ENCODE measurements at regions not wholly inside any gene's neighbourhood (a gene's known extent, or its start where the extent isn't known, plus 50 kb on each side); places are given as distances from the start of the nearest gene placed in this dataset.

DNA sequence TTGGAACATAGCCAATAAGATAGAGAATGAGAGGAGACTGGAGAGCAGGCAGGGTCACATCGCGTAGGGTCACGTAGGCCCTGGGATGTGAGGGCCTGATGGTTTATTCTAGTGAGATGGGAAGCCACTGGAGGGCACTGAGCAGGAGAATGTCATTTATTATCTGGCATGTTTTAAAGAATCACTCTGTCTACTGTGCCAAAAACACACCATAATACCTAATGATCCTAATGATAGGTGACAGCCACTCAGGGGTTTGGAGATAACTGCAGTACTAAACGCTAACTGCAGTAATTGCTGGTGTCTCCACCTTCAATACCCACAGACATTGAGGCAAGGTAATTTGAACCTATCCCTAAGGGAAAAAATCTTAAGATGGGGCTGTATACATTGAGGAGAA is 185.4 kb downstream of the TTLL7 start:
- DNase-seq: no peak

DNA sequence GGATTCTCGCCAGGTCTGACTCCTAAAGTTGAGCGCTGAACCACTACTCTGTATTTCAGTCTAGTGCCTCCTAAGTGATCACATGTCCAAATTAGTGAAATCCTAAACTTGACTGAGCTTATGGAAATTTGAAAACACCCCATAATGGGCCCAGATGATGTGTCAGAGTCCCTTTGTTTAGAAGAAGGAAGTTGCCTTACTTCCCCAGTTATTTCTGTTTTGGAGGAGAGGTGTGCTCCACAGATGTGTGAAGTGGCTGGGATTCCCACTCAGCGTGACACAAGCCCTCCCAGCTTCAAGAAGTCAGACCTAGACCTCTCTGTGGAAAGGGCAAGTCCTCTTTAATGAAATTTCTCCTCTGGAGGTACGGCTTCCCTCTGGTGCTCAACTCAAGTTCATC is 188.8 kb downstream of the TTLL7 start:
- no peak for DNase-seq

DNA sequence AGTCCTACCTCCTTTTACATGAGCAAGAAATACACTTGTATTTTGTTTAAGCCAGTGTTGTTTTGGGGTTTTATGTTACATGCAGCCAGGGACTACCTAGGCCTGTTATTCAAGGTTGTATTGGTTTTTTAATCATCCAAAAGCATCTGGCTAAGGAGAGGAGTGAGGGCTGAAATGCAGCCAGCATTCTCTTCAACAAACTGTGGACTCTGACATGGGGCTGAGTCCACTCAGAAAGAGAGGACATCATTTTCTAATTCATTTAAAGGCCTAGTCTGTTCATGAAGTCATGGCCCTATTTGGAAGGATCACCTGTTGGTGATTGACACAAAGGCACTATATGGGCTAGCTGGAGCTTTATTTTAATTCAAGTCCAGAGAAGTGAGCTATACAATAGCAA is 190.4 kb downstream of the TTLL7 start:
- no peak for DNase-seq

DNA sequence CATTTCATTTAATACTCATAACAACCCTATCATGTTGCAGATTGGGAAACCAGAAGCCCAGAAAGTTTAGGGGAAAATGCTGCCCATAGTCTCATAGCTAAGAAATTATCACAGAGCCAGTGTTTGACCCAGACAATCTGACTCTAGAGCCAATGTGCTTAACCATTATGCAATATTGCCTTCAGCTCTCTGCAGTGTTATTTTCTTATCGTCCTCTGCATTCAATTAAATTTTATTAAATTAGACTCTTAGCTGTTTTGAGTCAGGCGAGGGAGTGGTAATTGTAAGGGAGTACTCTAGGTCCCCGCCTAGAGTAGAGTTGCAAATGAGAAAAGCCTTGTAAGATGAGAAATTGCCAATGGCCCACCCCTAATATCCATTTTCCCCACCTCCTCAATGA is 191.1 kb downstream of the TTLL7 start:
- no peak for DNase-seq

DNA sequence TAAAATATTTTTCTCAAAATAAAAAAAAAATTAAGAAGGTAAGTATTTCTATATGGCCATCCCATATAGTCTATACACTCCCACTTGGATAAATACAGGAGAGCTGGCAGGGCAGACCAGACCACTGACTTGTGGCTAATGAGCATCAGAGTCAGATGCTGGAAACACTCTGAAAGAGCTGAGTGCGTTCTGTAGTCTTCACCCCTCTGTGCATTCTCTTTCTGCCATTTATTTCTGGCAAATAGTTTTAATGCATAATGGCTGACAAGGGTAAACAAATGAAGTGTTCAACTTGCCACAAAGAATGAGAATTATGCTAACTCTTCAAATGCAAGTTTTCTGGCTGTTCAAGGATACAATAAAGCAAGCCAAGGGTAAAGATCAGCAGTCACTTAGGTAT is 191.7 kb downstream of the TTLL7 start:
- no peak for DNase-seq

DNA sequence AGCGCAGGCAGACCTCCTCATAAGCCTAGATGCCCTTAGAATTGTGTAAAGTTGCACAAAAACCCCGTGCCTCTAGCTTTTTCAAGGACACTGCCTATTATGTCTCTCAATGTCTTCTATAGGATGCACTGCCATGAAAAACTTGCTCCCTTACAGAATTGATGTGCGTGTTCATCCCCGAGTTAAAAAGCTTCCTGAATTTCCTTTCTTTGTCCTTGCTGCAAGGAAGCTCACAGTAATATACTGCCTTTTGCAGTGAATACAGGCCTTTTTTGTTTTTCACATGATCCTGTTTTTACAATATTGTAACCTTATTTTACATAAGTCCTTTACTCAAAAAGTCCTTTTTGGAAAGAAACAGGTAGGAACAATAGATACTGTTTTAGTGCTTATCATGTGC is 193.0 kb downstream of the TTLL7 start:
- no peak for DNase-seq

DNA sequence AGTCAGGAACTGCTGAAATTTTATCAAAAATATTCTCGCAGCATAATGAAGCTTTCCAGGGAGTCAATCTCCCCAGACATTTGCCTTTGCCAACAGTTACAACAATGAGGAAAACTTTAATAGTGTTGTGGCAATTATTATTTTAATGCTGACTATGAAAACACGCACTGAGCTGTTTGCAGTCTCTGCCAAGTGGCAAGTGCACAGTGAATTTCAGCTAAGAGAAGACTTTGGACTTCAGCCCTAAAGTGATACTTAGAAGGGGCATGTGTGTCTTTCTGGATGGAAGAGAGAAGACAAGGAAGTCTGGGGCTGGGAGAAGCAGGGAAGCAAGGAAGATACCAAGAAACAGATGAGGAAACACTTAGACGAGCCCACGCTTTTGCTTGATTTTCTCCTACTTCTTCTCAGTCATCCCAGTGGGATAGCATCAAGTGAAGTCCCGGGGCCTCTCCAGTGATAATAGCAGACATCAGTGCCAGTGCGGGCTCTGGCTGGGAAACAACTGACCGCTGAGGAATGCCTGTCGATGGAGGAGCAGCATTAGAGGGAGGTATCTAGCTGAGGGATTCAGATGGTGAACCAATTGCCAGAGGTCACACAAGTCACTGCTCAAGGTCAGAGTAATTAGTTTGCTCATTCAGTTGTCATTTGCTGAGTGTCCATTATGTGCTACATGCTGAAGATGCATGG is 196.3 kb downstream of the TTLL7 start:
- no peak for DNase-seq

DNA sequence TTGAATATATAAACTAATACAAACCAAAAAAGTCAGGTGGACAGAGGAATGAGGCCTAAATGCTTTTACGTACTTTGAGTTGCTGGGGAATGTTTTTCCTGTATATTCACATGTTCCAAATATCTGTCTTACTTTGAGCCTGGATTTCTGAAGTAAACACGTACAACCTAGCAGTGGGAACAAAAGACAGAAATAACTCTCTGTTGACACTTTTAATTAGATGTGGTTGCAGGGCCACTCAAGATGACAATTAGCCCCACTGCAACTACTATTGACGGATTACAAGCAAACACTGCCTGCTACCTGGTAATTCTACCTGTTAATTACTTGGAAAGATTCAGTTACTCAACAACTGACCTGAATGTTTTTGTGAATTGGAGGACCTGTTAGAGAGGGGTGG is 196.9 kb downstream of the TTLL7 start:
- DNase-seq: no peak

DNA sequence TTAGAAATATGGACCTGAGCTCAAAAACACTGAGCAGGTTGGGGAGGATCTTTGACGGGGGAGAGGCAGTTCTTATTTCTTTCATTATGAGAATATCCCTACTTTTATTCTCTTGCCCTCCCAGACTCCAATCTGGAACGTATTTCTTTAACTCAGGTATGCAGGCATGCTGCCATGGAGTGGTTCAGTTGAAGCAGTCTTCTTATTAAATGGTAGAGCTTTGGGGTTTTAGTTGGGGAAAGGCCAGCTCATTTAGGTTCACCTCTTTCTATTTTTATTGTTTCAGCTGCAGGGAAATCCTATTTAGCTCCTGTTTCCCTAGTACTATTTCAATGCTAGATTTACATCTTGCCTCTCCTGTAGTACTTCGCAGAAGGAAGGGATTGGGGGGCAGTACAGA is 198.9 kb downstream of the TTLL7 start:
- DNase-seq: no peak

DNA sequence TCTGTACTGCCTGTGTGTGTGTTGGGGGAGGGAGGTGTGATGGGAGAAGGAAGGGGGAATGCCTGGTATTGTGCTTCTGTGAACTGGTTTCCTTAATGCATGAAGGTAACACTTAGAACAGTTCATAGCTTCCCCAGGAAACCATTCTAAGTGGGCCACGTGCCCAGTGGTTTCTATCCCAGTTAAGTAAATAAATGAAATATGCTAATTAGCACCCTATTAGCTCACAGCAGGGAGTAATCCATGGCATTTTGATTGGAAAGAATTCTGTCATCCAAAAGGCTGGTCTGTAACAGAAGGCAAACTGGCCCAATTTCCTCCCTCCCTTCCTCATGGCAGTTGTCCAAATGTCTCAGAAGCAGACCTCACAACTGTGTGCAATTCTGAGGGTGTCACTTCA is 199.3 kb downstream of the TTLL7 start:
- no peak for DNase-seq

DNA sequence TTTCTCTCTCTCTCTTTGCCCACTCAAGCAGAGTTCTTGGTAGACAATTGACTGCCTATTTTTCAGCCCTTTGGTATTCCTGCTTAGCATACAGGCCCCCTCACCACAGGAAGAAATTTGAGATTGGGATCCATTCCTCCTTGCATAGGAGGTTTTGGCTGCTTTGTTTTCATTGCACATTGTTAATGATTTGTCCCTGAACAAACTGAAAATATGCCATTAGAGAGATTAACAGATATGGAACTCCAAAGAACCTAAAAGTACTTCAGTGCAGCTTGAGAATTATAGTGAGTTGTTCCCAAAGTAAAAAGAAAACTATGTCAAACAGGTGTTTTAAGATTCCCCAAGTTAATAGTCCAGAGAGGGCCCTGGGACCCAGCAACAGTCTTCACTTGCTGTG is 200.0 kb downstream of the TTLL7 start:
- no peak for DNase-seq

DNA sequence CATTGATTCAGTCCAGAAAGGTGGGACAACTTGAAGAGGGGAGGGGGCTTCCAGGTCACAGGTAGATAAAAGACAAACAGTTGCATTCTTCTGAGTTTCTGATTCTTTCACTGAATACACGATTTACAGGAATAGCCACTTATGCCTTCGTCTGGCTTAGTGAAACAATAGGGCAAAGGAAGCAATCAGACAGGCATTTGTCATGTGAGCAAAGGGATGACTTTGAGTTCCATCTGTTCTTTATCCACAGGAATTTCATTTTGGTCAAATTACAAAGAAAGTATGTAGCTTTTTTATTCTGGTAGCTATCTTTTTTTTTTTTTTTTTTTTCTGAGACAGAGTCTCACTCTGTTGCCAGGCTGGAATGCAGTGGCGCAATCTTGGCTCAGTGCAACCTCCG is 202.5 kb downstream of the TTLL7 start:
- DNase-seq: no peak

DNA sequence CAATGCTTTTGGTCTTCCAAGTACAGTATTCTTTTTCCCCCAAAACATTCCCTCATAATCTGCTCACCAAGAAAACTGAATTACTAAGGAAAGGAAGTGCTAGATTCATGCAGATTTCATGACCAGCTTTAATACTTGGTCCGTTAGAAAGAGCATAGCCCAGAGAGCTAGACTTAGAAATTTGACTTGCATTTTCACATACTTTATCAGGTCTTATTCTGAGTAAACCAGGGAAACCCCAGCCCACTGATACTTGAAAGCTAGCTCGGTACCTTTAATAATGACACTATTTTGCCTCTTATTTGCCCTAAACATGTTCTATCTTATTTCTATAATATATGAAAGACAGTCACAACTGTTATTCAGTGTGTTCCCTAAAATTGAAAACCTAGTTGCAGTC is 204.5 kb downstream of the TTLL7 start:
- no peak for DNase-seq

DNA sequence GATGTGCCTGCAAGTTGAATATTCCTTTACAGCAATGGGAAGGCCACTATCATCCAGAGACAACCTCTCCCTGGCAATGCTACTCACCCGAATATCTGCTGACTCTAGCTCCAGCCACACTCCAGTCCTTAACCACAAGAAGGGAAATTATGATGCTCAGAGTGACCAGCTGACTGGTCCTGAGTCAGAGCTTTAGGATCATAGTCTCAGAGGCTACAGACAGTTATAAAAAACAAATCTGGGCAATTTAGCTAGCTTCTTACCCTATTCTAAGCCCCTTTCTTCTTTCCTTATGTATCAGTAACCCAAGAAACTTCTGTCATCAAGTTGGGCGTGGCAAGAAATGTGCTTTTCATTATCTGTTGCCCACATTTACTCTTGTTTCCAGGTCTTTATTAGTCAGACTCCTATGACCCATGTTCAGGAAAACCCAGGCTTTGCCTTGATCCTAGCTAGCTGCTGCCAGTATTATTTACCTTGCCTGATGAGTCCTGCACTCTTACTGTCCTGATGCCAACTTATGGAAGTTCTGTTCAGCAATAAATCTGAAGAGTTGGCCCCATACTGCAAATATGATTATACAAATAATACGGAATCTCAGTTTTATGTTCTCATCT is 207.0 kb downstream of the TTLL7 start:
- DNase-seq: no peak

DNA sequence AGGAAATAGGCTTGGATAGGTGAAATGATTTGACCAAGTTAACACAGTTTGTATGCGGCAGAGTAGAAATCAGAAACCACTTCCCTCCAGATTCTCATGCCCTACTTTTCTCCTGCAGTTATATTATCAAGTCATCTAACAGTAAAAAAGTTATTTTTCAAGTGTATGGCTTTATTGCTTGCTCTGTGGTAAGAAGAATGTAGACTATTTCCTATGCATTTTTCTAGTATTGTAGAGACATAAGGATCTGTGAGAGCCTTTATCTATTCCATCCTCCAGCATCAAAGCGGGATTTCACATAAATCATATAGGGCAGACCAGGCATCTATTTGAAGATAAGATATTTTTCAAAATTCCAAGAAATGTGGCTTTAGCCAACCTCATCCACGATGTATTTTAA is 208.5 kb downstream of the TTLL7 start:
- no peak for DNase-seq

DNA sequence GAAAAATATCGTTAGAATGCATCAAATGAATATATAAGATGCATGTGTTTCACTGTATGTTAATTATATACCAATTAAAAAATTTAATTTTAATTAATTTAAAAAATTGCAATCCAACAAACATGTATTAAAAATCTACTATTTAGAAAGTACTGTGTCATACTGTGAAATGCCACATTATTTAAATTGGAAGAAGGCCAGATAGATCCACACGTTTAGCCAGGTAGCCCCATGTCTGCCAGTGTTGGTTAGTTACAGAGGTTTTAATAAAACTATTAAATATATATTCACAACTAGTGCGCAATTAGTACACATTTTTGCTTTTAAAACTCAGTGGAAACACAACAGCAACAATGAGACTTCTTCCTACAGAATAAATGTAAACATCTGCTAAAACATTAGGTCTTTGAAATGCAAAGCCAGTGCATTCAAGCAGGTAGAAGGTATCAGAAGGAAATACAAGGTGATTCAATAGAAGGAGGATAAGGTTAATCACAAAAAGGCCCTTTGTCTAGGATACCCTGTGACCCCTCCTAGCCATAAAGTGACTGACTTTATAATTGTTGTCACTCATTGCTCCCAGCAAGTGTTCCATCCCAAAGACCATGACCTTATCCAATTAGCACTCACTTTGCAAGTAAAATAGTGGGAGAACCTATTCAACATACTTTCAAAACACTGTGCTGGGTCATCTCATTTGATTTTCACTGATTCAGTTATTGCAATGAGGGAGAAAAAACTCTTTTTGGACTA is 211.5 kb downstream of the TTLL7 start:
- no peak for DNase-seq

DNA sequence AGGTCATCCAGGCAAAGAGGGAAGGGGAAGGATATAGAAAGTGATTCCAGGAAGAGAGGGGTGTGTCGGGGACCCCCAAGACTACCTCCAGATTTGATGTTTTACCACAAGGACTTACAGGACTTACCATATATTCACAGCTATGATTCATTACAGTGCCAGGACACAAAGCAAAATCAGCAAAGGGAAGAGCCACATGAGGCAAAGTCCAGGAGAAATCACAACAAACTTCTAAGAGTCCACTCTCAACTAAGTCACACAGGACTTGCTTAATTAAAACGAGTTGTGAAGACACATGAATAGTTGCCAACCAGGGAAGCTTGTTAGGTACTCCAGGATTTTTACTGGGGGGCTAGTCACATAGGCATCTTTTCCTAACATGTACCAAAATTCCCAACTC is 217.3 kb downstream of the TTLL7 start:
- no peak for DNase-seq

DNA sequence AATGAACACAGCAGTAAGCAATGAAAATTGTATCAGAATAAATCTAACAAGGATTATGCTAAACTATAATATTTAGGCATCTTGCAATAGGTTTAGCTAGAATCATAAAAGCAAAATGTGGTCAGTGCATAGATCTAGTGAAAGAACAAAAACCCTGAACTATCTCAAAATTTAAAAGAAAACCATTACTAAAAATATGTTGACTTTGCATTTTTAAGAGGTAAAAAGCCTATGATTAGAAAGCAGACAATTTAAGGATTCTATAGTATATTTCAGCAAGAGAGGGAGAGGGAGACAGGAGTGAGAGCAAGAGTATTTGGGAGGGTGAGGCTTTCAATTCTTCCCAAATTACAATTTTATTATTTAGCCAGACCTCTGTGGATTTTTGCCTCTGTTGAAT is 219.4 kb downstream of the TTLL7 start:
- no peak for DNase-seq

DNA sequence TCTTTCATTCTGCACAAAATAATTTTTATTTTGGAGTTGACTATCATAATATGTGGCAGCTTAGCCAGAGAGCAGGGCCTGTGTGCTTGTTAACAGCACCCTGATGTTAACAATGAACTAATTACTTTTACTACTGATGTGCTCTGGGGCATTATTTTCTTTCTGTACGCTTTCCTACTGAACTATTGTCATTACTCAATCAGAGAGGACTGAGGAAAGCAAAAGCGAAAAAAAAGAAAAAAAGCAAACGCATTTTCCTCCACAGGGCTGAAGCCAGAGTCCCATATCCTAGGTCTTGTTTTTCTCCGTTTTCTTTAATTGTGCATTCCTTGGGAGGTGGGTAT is 221.2 kb downstream of the TTLL7 start:
- no peak for DNase-seq

DNA sequence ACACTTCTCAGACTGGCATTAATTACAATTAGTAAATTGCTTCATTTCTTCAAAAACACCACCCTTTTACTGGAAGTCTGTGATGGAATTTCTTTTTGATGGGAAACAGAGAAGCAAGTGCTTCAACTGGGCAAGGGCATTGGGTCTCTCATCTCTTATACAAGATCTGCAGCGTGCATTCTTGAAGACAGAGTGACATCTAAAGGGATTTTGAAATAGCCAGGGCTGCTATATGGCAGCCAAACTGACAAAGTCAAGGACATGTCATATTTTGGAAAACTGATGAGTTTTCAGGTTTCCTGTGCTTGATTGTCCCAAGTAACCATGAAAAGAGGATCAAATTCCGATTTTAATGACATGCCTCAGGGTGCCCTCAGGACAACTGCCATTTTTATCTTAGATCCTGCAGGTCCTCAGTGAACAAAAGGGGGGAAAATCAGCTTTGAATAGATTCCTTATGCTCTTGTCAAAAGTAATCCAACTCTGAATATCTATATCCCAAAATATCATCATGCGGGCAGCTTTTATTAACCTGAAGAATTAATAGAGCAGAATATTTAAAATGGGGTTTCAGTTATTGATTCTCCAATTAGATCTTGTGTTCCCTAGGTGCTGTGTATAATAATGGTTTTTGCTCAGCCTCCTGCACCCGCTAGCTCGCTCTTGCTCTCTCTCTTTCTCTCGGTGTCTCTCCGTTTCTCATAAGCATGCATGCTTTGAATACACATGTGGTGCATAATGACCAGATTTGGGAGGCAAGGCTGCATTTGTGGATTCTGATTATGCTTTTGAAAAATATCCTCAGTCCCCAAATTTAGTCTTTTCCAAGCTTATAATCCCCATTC is 221.8 kb downstream of the TTLL7 start:
- DNase-seq: no peak

DNA sequence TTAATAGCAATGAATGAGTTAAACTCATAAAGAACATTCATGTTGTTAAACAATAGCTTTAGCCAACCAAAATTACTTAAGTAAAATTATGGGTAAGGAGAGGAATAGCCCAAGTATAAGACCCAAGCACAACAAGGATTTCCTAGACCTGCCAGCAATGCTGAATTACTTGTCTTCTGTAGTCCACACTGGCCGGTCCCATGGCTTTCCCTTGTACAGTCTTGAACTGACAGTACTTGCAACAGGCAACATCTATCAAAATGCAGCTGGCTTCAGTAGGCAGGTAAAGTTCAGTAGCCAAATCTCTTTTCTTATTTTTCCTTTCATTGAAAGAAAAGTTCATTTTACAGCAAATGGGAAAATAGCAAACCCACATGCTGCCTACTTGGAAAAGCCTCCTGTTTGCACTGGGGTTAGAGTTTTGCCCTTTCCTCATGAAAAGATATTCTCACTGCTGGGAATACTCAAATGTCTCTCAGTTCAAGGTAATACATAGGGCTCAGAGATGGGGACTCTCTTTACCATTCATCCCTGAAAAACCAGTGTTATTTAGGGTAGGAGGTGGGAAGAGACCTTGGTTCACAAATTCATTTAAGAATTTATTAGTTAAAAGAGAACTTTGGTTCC is 222.8 kb downstream of the TTLL7 start:
- DNase-seq: no peak

DNA sequence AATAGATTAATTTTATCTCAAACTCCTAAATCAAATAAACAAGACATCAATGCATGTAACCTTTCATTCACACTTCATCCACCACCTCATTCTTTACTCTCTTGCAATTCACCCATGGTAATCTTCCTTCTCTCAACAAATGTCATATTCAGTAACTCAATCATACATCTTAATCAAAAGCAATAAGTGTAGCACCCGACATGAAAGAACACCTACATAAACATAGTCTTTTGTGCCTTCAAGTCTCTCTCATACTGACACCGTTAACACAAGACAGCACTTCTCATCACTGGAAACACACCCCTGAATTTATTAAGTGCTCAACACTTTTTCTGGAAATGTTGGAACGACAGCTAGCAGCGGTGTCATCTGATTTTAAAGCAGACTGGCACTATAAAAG is 225.9 kb downstream of the TTLL7 start:
- DNase-seq: no peak

DNA sequence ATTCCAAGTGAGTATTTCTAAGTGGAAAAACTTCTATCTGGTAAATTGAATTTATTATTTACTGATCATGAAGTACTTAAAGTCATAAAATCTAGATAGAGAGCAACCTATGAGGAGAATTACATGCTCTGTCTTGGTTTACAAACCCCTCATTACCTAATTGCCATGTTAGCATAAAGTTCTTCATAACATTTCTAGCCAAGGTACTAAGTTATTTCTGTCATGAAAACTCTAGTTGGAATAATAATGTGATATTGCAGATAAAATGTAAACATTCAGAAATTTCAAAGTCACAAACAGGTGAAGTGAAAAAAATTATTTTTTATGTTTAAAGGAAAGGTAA is 228.6 kb downstream of the TTLL7 start:
- no peak for DNase-seq

Data from inflammatory macrophage treated with lipopolysaccharide for 4 hours (primary cell).